PC-3 (cell line): ENCODE measurements at regions not wholly inside any gene's neighbourhood (a gene's known extent, or its start where the extent isn't known, plus 50 kb on each side); places are given as distances from the start of the nearest gene placed in this dataset.

ENCODE experiments used
- ATAC-seq: fragments of 200-7000 bp; cut with Tn5 transposase; 2 replicates; pipeline ENCODE4 v1.9.1; 2020; ENCODE audit warnings: mild to moderate bottlenecking, moderate library complexity
- BruUV-seq: library from RNA; stranded (reverse); fragments of 400-500 nt; replicated peaks from 2 replicates; lab custom pipeline; 2021; lab: Mats Ljungman, UMichigan
- CTCF ChIA-PET: fragments of 300-600 bp; sonication (Branson Sonifier 250); formaldehyde crosslinking; loops from one replicate; lab custom pipeline; 2022; ENCODE audit warnings: antibody characterized with exemption; lab: Charles Lee
- POLR2A ChIA-PET: fragments of 300-600 bp; sonication (Branson Sonifier 250); formaldehyde crosslinking; loops from one replicate; lab custom pipeline; 2022; ENCODE audit warnings: antibody characterized with exemption; ENCODE audit not compliant: unreplicated experiment; lab: Charles Lee
- DNase-seq: peaks from one replicate; pipeline ENCODE4 v3.0.0-alpha.2; 2015
- H2AFZ ChIP-seq: fragments of 300-600 bp; sonication (generic); 2 replicates; pipeline ENCODE4 v1.6.0; 2016; ENCODE audit warnings: antibody characterized with exemption, low read length
- H3F3A ChIP-seq: fragments of 300-600 bp; sonication (generic); one replicate; pipeline ENCODE4 v1.6.0; 2017; ENCODE audit warnings: antibody characterized with exemption, low read length, control low read depth, mild to moderate bottlenecking; ENCODE audit not compliant: unreplicated experiment
- H3K27ac ChIP-seq: fragments of 300-600 bp; sonication (generic); 2 replicates; pipeline ENCODE4 v1.5.1; 2016; ENCODE audit warnings: mild to moderate bottlenecking, low read length
- H3K27me3 ChIP-seq: fragments of 300-600 bp; sonication (generic); 2 replicates; pipeline ENCODE4 v1.6.1; 2016; ENCODE audit warnings: low read length, mixed read lengths
- H3K36me3 ChIP-seq: fragments of 300-600 bp; sonication (generic); 2 replicates; pipeline ENCODE4 v1.6.1; 2016; ENCODE audit warnings: low read depth, mixed run types, low read length, mixed read lengths
- H3K4me1 ChIP-seq: fragments of 300-600 bp; sonication (generic); 2 replicates; pipeline ENCODE4 v1.5.1; 2016; ENCODE audit warnings: low read length; ENCODE audit not compliant: insufficient read depth
- H3K4me2 ChIP-seq: fragments of 300-600 bp; sonication (generic); 2 replicates; pipeline ENCODE4 v1.6.0; 2016; ENCODE audit warnings: low read length
- H3K4me3 ChIP-seq: fragments of 300-600 bp; sonication (generic); 2 replicates; pipeline ENCODE4 v1.5.1; 2016; ENCODE audit warnings: mild to moderate bottlenecking, low read length, mixed read lengths
- H3K79me2 ChIP-seq: fragments of 300-600 bp; sonication (generic); 2 replicates; pipeline ENCODE4 v1.6.1; 2017; ENCODE audit warnings: low read length, mixed read lengths
- H3K9ac ChIP-seq: fragments of 300-600 bp; sonication (generic); 2 replicates; pipeline ENCODE4 v1.6.0; 2016; ENCODE audit warnings: mild to moderate bottlenecking, low read length
- H3K9me2 ChIP-seq: fragments of 300-600 bp; sonication (generic); replicated peaks from 2 replicates; pipeline ENCODE4 v1.6.1; 2016; ENCODE audit warnings: mixed run types, low read length, mixed read lengths
- H3K9me3 ChIP-seq: fragments of 300-600 bp; sonication (generic); 2 replicates; pipeline ENCODE4 v1.6.1; 2016; ENCODE audit warnings: low read length, mixed read lengths
- H4K20me1 ChIP-seq: fragments of 300-600 bp; sonication (generic); 2 replicates; pipeline ENCODE4 v1.6.1; 2016; ENCODE audit warnings: low read length, mixed read lengths
- CTCF ChIP-seq: fragments of 300-600 bp; sonication (generic); conservative IDR thresholded peaks from 2 replicates; pipeline ENCODE4 v1.5.1; 2017; ENCODE audit warnings: antibody characterized with exemption, low read depth, mild to moderate bottlenecking, low read length
- EZH2 ChIP-seq: fragments of 300-600 bp; sonication (generic); IDR thresholded peaks from one replicate; pipeline ENCODE4 v1.6.1; 2017; ENCODE audit warnings: antibody characterized with exemption, mild to moderate bottlenecking, low read length; ENCODE audit not compliant: unreplicated experiment
- EZH2phosphoT487 ChIP-seq: fragments of 300-600 bp; sonication (generic); IDR thresholded peaks from 2 replicates; pipeline ENCODE4 v1.6.1; 2018; ENCODE audit warnings: mild to moderate bottlenecking, antibody characterized with exemption, low read length, borderline replicate concordance
- intact Hi-C: fragments of 100-400 bp; cut with micrococcal nuclease; formaldehyde crosslinking; loops from 2 replicates; pipeline ENCODE4 v1.9.0; 2023

GRCh38 chr2:239692362-239692851 lies 291.6 kb upstream of the HDAC4 start:
- DNase-seq (no peak), ATAC-seq (no peak)
- no peaks in the 10 kb centered on the region for H3K36me3 ChIP-seq
- no TSS peak for BruUV-seq
- intact Hi-C loops: no loop called here
- H3K79me2 ChIP-seq: no peaks in the 10 kb centered on the region
- H2AFZ ChIP-seq: no peak overlapping the region
- no peaks in the 10 kb centered on the region for H3F3A ChIP-seq
- H3K27ac ChIP-seq: no peak overlapping the region
- CTCF ChIA-PET: no interaction called here
- no peak overlapping the region for H3K9ac ChIP-seq
- POLR2A ChIA-PET: no interaction called here
- TF ChIP-seq EZH2 (no peak), EZH2phosphoT487 (no peak), CTCF (no peak)
- no peaks in the 10 kb centered on the region for H3K9me3 ChIP-seq
- H3K4me3 ChIP-seq: no peak overlapping the region
- H3K27me3 ChIP-seq: peaks cover 87% of the 10 kb centered on the region
- H3K4me1 ChIP-seq: no peaks in the 10 kb centered on the region
- no peaks in the 10 kb centered on the region for H3K9me2 ChIP-seq
- no peak overlapping the region for H3K4me2 ChIP-seq
- no peaks in the 10 kb centered on the region for H4K20me1 ChIP-seq

- H3K9me2 ChIP-seq: no peaks in the 10 kb centered on the region
- H3K79me2 ChIP-seq: no peaks in the 10 kb centered on the region
- ChIA-PET CTCF (no interaction called here), POLR2A (no interaction called here)
- H2AFZ ChIP-seq: no peak overlapping the region
- no peak for DNase-seq
- intact Hi-C loops: no loop called here
- no TSS peak for BruUV-seq
- H3K36me3 ChIP-seq: no peaks in the 10 kb centered on the region
- H3K4me2 ChIP-seq: no peak overlapping the region
- no peaks in the 10 kb centered on the region for H3K4me1 ChIP-seq
- no peaks in the 10 kb centered on the region for H3F3A ChIP-seq
- H3K4me3 ChIP-seq: no peak overlapping the region
- ATAC-seq: no peak
- H3K9me3 ChIP-seq: no peaks in the 10 kb centered on the region
- no peak for TF ChIP-seq EZH2phosphoT487
- no peak for TF ChIP-seq CTCF
- no peak for TF ChIP-seq EZH2
- no peak overlapping the region for H3K27ac ChIP-seq
- no peak overlapping the region for H3K9ac ChIP-seq
- H3K27me3 ChIP-seq: peaks cover 90% of the 10 kb centered on the region
- no peaks in the 10 kb centered on the region for H4K20me1 ChIP-seq
These were observed 290.9 kb upstream of the HDAC4 start for GRCh38 chr2:239691720-239692119.

- BruUV-seq: no TSS peak
- TF ChIP-seq CTCF: no peak
- TF ChIP-seq EZH2phosphoT487: no peak
- TF ChIP-seq EZH2: no peak
- ATAC-seq (no peak), DNase-seq (no peak)
- no peaks in the 10 kb centered on the region for H3K9me2 ChIP-seq
- no peak overlapping the region for H3K9ac ChIP-seq
- H3F3A ChIP-seq: no peaks in the 10 kb centered on the region
- H3K27ac ChIP-seq: no peak overlapping the region
- POLR2A ChIA-PET: no interaction called here
- H3K27me3 ChIP-seq: peaks cover 90% of the 10 kb centered on the region
- H3K9me3 ChIP-seq: no peaks in the 10 kb centered on the region
- no peaks in the 10 kb centered on the region for H4K20me1 ChIP-seq
- no peaks in the 10 kb centered on the region for H3K4me1 ChIP-seq
- H2AFZ ChIP-seq: no peak overlapping the region
- H3K79me2 ChIP-seq: no peaks in the 10 kb centered on the region
- no peak overlapping the region for H3K4me2 ChIP-seq
- H3K36me3 ChIP-seq: no peaks in the 10 kb centered on the region
- CTCF ChIA-PET: no interaction called here
- H3K4me3 ChIP-seq: no peak overlapping the region
- intact Hi-C loops: no loop called here
These were observed 290.1 kb upstream of the HDAC4 start for GRCh38 chr2:239690651-239691631.
